ENCODE measurements at regions not wholly inside any gene's neighbourhood (a gene's known extent, or its start where the extent isn't known, plus 50 kb on each side); places are given as distances from the start of the nearest gene placed in this dataset. TPM values are rescaled to one million over a fixed set of nuclear protein-coding genes. Genes with fewer than 3 reads are reported as not detected.
"Not testable (repeated sequence)": the region's sequence is repeated elsewhere in the genome, so short reads cannot be mapped to it uniquely, and the experiment has no call there.

GRCh38 chr20:57106030-57106682, 160.3 kb downstream of the BMP7 start:
- DNase-seq, result no peak

- no peak for DNase-seq
Measured at GRCh38 chr20:57106692-57107091, 159.7 kb downstream of the BMP7 start.

GRCh38 chr20:57107208-57107607, 159.2 kb downstream of the BMP7 start:
- no peak for DNase-seq

DNA sequence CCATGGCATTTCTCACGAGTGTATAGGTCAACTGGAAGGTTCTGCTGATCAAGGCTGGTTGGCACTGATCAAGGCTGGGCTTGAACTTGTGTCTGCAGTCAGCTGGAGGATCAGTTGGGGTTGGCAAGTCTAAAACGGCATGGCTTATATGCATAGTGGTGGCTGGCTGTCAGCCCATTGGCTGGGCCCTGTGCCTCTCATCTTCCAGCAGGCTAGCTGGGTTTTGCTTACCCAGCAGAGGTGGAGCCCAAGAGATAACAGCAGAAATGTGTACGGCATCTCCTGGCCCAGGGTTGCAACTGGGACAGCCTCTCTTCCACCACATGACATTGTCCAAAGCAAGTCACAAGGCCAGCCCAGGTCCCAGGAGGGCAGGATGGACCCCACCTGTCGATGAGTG, 158.2 kb downstream of the BMP7 start:
- no peak for DNase-seq

DNA sequence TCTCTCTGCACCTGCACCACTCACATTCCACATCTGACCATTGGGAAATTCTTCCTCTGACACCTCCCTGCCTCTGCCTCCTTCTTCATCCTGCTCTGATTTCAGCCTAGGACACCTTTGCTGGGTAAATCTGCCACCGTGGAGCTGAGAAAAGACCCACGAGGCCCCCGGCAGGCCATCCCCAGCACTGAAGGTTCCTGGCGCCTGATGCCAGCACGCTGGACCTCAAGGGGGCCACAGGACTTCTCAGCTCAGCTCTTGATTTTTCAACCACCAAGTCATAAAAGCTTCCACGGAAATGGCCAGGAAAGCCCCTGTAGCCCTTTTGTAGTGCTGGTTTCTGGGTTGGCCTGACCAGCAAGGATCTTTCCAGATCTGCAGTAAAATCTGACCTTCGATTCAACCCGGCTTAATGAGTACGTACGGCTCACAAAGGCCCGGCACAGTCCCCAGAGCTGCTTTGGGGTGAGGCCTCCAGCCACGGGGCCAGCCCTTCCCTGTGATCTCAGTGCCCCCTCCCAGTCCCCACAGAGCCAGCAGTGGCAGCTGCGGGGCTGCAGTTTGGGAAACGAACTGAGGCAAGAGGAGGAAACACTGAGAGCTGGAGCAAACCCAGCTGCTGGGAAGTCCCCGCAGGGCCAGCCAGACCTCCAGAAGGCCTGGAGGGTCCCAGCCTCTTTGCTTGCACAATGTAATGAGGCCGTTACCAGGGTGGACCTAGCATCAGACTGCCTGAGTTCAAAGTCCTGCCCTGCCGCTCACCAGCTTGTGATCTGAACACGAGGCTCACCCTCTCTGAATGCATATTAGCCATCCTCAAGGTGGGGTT, 157.5 kb downstream of the BMP7 start:
- peak; percentile 57 for DNase-seq

GRCh38 chr20:57109571-57109953, 156.9 kb downstream of the BMP7 start:
- no peak for DNase-seq

- not testable (repeated sequence) for DNase-seq
Measured at GRCh38 chr20:57110121-57111027, 156.1 kb downstream of the BMP7 start.

DNA sequence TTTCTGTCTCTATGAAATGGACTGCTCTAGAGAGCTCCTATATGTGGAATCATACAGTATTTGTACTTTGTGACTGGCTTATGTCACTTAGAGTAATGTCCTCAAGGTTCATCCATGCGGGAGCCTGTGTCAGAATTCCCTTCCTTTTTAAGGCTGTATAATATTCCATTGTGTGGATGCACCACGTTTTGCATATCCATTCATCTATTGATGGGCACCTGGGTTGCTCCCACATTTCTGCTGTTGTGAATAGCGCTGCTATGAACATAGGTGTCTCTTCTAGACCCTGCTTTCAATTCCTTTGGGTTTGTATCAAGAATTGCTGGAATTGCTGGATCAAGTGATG, 155.4 kb downstream of the BMP7 start:
- no peak for DNase-seq

- no peak for DNase-seq
Measured at GRCh38 chr20:57112448-57112847, 154.0 kb downstream of the BMP7 start.

DNA sequence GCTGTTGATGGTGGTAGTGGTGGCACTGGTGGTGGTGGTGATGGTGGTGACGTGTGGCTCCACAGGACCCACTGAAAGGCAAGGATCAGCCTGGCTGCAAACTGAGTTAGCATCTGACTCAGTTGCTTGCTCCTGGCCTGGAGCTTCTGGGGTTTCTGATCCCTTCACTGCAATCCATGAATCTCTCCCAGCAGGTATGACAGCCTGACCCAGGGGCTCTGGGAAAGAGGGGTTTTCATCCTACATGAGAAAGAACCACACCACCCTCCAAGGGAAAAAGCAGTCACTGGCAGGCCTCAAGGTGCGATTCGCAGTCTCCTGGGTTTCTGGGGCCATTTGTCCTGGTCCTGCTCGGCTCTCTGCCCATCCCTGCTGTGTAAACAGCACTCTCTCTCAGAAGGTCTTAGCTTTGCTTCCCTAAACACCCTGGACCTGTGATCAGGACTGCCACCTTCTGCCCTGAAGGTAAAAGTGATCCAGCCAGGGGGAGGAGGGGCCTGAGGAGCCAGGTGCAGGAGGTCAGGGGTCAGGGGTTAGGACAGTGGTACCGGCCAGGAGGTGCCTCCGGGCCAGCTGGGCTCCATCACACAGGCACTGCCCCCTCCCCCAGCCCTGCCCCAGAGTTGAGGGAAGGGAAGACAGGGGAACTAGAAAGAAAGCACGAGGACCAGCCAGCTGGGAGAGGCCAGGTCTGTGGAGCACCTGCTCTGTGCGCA, 152.0 kb downstream of the BMP7 start:
- no peak for DNase-seq

GRCh38 chr20:57117296-57117695, 149.1 kb downstream of the BMP7 start:
- DNase-seq, result no peak

GRCh38 chr20:57118107-57118769, 148.2 kb downstream of the BMP7 start:
- no peak for DNase-seq

Small RNAs in the stretch of these regions (small RNA-seq; reads per million reads assigned to genes)
- gene RNU6-929P (ENCODE audit: low replicate concordance), result not detected

Measured in tongue (tissue), 2 donors.